Mesenchymal stem cell (in vitro differentiated cells and primary cell): ENCODE measurements at regions not wholly inside any gene's neighbourhood (a gene's known extent, or its start where the extent isn't known, plus 50 kb on each side); places are given as distances from the start of the nearest gene placed in this dataset.
A peak's percentile ranks its signal among the peaks of the same experiment; 100 is the strongest.

Experiments used
- DNase-seq: peaks from one replicate; pipeline ENCODE4 v3.0.0-alpha.2; 2013
- H2AFZ ChIP-seq: one replicate; pipeline ENCODE4 v1.6.1; 2013; ENCODE audit warnings: low read depth, mild to moderate bottlenecking, control low read depth, inconsistent platforms, low read length, moderate library complexity
- H2AK5ac ChIP-seq: 2 replicates; pipeline ENCODE4 v1.6.1; 2013; ENCODE audit warnings: low read length, moderate library complexity, mild to moderate bottlenecking, inconsistent platforms; ENCODE audit not compliant: severe bottlenecking
- H2BK120ac ChIP-seq: one replicate; pipeline ENCODE4 v1.6.1; 2013; ENCODE audit warnings: low read depth, mild to moderate bottlenecking, inconsistent platforms, low read length, moderate library complexity
- H2BK12ac ChIP-seq, 2 experiments: one replicate each; pipeline ENCODE4 v1.6.1; 2013; ENCODE audit warnings: inconsistent platforms in 2 of 2, low read length in 2 of 2, mild to moderate bottlenecking in 2 of 2, moderate library complexity in 2 of 2, control low read depth in 1 of 2
- H2BK15ac ChIP-seq: one replicate; pipeline ENCODE4 v1.6.1; 2013; ENCODE audit warnings: mild to moderate bottlenecking, low read depth, inconsistent platforms; ENCODE audit not compliant: poor library complexity, severe bottlenecking
- H2BK5ac ChIP-seq: 2 replicates; pipeline ENCODE4 v1.6.1; 2013; ENCODE audit warnings: low read depth, mild to moderate bottlenecking, low read length, control low read depth, inconsistent platforms; ENCODE audit not compliant: poor library complexity, severe bottlenecking
- H3K14ac ChIP-seq, 2 experiments: one replicate each; pipeline ENCODE4 v1.6.1; 2013; ENCODE audit warnings: inconsistent platforms in 2 of 2, low read length in 2 of 2, control low read depth in 1 of 2, mild to moderate bottlenecking in 1 of 2, moderate library complexity in 1 of 2
- H3K18ac ChIP-seq, 2 experiments: one replicate each; pipeline ENCODE4 v1.6.1; 2013; ENCODE audit warnings: inconsistent platforms in 2 of 2, low read length in 2 of 2, control low read depth in 1 of 2, low read depth in 1 of 2, mild to moderate bottlenecking in 1 of 2
- H3K23ac ChIP-seq, 2 experiments: one replicate each; pipeline ENCODE4 v1.6.1; 2013; ENCODE audit warnings: inconsistent platforms in 2 of 2, low read length in 2 of 2, mild to moderate bottlenecking in 2 of 2, moderate library complexity in 2 of 2, control low read depth in 1 of 2
- H3K27ac ChIP-seq: 2 replicates; pipeline ENCODE4 v1.5.1; 2013; ENCODE audit warnings: mild to moderate bottlenecking, moderate library complexity, low read length, control low read depth, inconsistent platforms; ENCODE audit not compliant: poor library complexity, severe bottlenecking
- H3K27me3 ChIP-seq, 2 experiments: 2 replicates each; pipeline versions ENCODE4 v1.6.1 to v1.7.0; 2013; ENCODE audit warnings: low read length in 2 of 2, mild to moderate bottlenecking in 2 of 2, moderate library complexity in 2 of 2, control low read depth in 1 of 2, inconsistent platforms in 1 of 2; ENCODE audit not compliant: control insufficient read depth in 1 of 2, insufficient read depth in 1 of 2
- H3K36me3 ChIP-seq, 2 experiments: 2 replicates each; pipeline versions ENCODE4 v1.6.1 to v1.7.0; 2013; ENCODE audit warnings: low read length in 2 of 2, control low read depth in 1 of 2, inconsistent platforms in 1 of 2, low read depth in 1 of 2, mild to moderate bottlenecking in 1 of 2; ENCODE audit not compliant: insufficient read depth in 2 of 2, control insufficient read depth in 1 of 2
- H3K4ac ChIP-seq, 2 experiments: one replicate each; pipeline ENCODE4 v1.6.1; 2013; ENCODE audit warnings: inconsistent platforms in 2 of 2, low read length in 2 of 2, mild to moderate bottlenecking in 2 of 2, moderate library complexity in 2 of 2, control low read depth in 1 of 2, low read depth in 1 of 2
- H3K4me1 ChIP-seq: 2 replicates; pipeline ENCODE4 v1.6.1; 2013; ENCODE audit warnings: low read depth, low read length, control low read depth; ENCODE audit not compliant: control insufficient read depth, insufficient read depth
- H3K4me2 ChIP-seq: 2 replicates; pipeline ENCODE4 v1.6.1; 2013; ENCODE audit warnings: low read length, mild to moderate bottlenecking, inconsistent platforms; ENCODE audit not compliant: poor library complexity, severe bottlenecking
- H3K4me3 ChIP-seq, 2 experiments: 2 replicates each; pipeline versions ENCODE4 v1.5.1 to v1.7.0; 2013; ENCODE audit warnings: low read length in 2 of 2, mild to moderate bottlenecking in 2 of 2, control low read depth in 1 of 2, low read depth in 1 of 2; ENCODE audit not compliant: insufficient read depth in 1 of 2
- H3K79me1 ChIP-seq: replicated peaks from 2 replicates; pipeline ENCODE4 v1.6.1; 2013; ENCODE audit warnings: mild to moderate bottlenecking, control low read depth, low read length, inconsistent platforms; ENCODE audit not compliant: poor library complexity, severe bottlenecking
- H3K9ac ChIP-seq: 2 replicates; pipeline ENCODE4 v1.7.0; 2013; ENCODE audit warnings: mild to moderate bottlenecking, low read length, moderate library complexity
- H3K9me3 ChIP-seq: 2 replicates; pipeline ENCODE4 v1.7.0; 2013; ENCODE audit warnings: mild to moderate bottlenecking, low read length; ENCODE audit not compliant: control insufficient read depth
- H4K8ac ChIP-seq: one replicate; pipeline ENCODE4 v1.6.1; 2013; ENCODE audit warnings: inconsistent platforms, mild to moderate bottlenecking, low read length, moderate library complexity
- H4K91ac ChIP-seq: one replicate; pipeline ENCODE4 v1.6.1; 2013; ENCODE audit warnings: mild to moderate bottlenecking, low read length, inconsistent platforms
- WGBS: methylation state at CpG from one replicate; pipeline ENCODE4 v1.1.7; 2013; ENCODE audit warnings: mixed read lengths; 5-methylcytosine and 5-hydroxymethylcytosine counted together

GRCh38 chr13:111893607-111894443, 173.1 kb upstream of the SOX1 start:
- Histone ChIP-seq H3K9ac (no peak overlapping the region), H3K4me3 (peak overlapping the region in 1 of 2 experiments; percentile 42), H2BK120ac (no peak overlapping the region), H2BK15ac (peak overlapping the region; percentile 12), H3K18ac (peak overlapping the region in 1 of 2 experiments; percentile 37), H3K4me1 (peaks cover 11% of the 10 kb centered on the region), H4K8ac (peak overlapping the region; percentile 3), H2AFZ (peak overlapping the region; percentile 68), H3K4me2 (peak overlapping the region; percentile 90), H4K91ac (peak overlapping the region; percentile 44), H3K27me3 (peaks cover 10 to 13% of the 10 kb centered on the region in 2 experiments), H3K27ac (no peak overlapping the region), H3K9me3 (peaks cover 6% of the 10 kb centered on the region), H3K79me1 (no peaks in the 10 kb centered on the region), H3K14ac (peak overlapping the region in 1 of 2 experiments; percentile 44), H3K36me3 (no peaks in the 10 kb centered on the region), H2BK12ac (peak overlapping the region in 1 of 2 experiments; percentile 45), H2AK5ac (no peak overlapping the region), H3K4ac (peak overlapping the region; percentile 8 to 15), H3K23ac (no peak overlapping the region), H2BK5ac (no peak overlapping the region)
- WGBS = 15% methylated on average over 35 of the region's 35 CpGs
- peak; percentile 57 for DNase-seq

GRCh38 chr13:111895896-111896821, 170.8 kb upstream of the SOX1 start:
- no peak overlapping the region for H3K18ac ChIP-seq
- no peak overlapping the region for H4K8ac ChIP-seq
- peaks cover 6% of the 10 kb centered on the region for H3K9me3 ChIP-seq
- H3K36me3 ChIP-seq = no peaks in the 10 kb centered on the region
- no peak overlapping the region for H2BK12ac ChIP-seq
- H3K23ac ChIP-seq = no peak overlapping the region
- no peak overlapping the region for H2BK120ac ChIP-seq
- DNase-seq = no peak
- H3K14ac ChIP-seq = no peak overlapping the region
- no peaks in the 10 kb centered on the region for H3K79me1 ChIP-seq
- H3K27ac ChIP-seq = no peak overlapping the region
- no peak overlapping the region for H3K4me3 ChIP-seq
- no peak overlapping the region for H2BK15ac ChIP-seq
- H3K4me1 ChIP-seq = peaks cover 11% of the 10 kb centered on the region
- H2AFZ ChIP-seq = no peak overlapping the region
- H2BK5ac ChIP-seq = no peak overlapping the region
- H2AK5ac ChIP-seq = no peak overlapping the region
- peaks cover 10 to 13% of the 10 kb centered on the region in 2 experiments for H3K27me3 ChIP-seq
- no peak overlapping the region for H3K4me2 ChIP-seq
- H3K4ac ChIP-seq = no peak overlapping the region
- H3K9ac ChIP-seq = no peak overlapping the region
- WGBS = 84% methylated on average over 28 of the region's 28 CpGs
- no peak overlapping the region for H4K91ac ChIP-seq

- H3K4me2 ChIP-seq = no peak overlapping the region
Observed at GRCh38 chr13:111897178-111897845, 169.6 kb upstream of the SOX1 start.

More at GRCh38 chr13:111897178-111897845, 169.6 kb upstream of the SOX1 start:
- H2BK5ac ChIP-seq = no peak overlapping the region
- no peak overlapping the region for H3K18ac ChIP-seq
- no peak overlapping the region for H2AFZ ChIP-seq
- H2AK5ac ChIP-seq = no peak overlapping the region
- no peak overlapping the region for H3K4me3 ChIP-seq
- H3K4ac ChIP-seq = no peak overlapping the region
- H2BK12ac ChIP-seq = no peak overlapping the region
- no peak overlapping the region for H3K23ac ChIP-seq
- no peak overlapping the region for H3K9ac ChIP-seq
- peaks cover 2% of the 10 kb centered on the region for H3K9me3 ChIP-seq
- H2BK120ac ChIP-seq = no peak overlapping the region
- H3K79me1 ChIP-seq = no peaks in the 10 kb centered on the region
- peaks cover 10% of the 10 kb centered on the region in 2 experiments for H3K27me3 ChIP-seq
- no peaks in the 10 kb centered on the region for H3K36me3 ChIP-seq
- no peak overlapping the region for H2BK15ac ChIP-seq
- WGBS = 73% methylated on average over 19 of the region's 19 CpGs
- no peak for DNase-seq
- H4K91ac ChIP-seq = no peak overlapping the region
- no peak overlapping the region for H4K8ac ChIP-seq
- H3K14ac ChIP-seq = no peak overlapping the region
- H3K27ac ChIP-seq = no peak overlapping the region
- peaks cover 11% of the 10 kb centered on the region for H3K4me1 ChIP-seq
